ENCODE measurements at regions not wholly inside any gene's neighbourhood (a gene's known extent, or its start where the extent isn't known, plus 50 kb on each side); places are given as distances from the start of the nearest gene placed in this dataset.

- TF ChIP-seq CTCF (IDR thresholded peaks at IDR 0.05; ENCODE audit: low read depth, low read length): no peak
- no peak for TF ChIP-seq EZH2phosphoT487 (IDR thresholded peaks at IDR 0.05; ENCODE audit: low read depth)
Measured at GRCh38 chr15:75142499-75142898, 59.2 kb upstream of the C15orf39 start.
